Astrocyte (in vitro differentiated cells and primary cell): ENCODE measurements at regions not wholly inside any gene's neighbourhood (a gene's known extent, or its start where the extent isn't known, plus 50 kb on each side); places are given as distances from the start of the nearest gene placed in this dataset.

Source experiments
- DNase-seq: peaks from one replicate; pipeline ENCODE4 v3.0.0-alpha.2; 2010; ENCODE audit warnings: low read depth
- FAIRE-seq: peaks from 2 replicates; lab custom pipeline; 2011; peaks lifted over from hg19 to GRCh38; lab: Jason Lieb, UNC
- H2AFZ ChIP-seq: 2 replicates; pipeline ENCODE4 v1.6.0; 2012; ENCODE audit warnings: low read depth, low read length, inconsistent platforms
- H3K27ac ChIP-seq: 2 replicates; pipeline ENCODE4 v1.5.1; 2011; ENCODE audit warnings: low read depth, low read length, inconsistent platforms
- H3K27me3 ChIP-seq: 2 replicates; pipeline ENCODE4 v1.6.0; 2011; ENCODE audit warnings: low read length, inconsistent platforms; ENCODE audit not compliant: insufficient read depth
- H3K36me3 ChIP-seq: 2 replicates; pipeline ENCODE4 v1.5.1; 2011; ENCODE audit warnings: low read length, inconsistent platforms; ENCODE audit not compliant: insufficient read depth
- H3K4me1 ChIP-seq: 2 replicates; pipeline ENCODE4 v1.5.1; 2011; ENCODE audit warnings: low read length, inconsistent platforms; ENCODE audit not compliant: insufficient read depth
- H3K4me2 ChIP-seq: 2 replicates; pipeline ENCODE4 v1.6.0; 2012; ENCODE audit warnings: low read length, inconsistent platforms
- H3K4me3 ChIP-seq: 2 replicates; pipeline ENCODE4 v1.5.1; 2011; ENCODE audit warnings: low read depth, mild to moderate bottlenecking, low read length, inconsistent platforms; ENCODE audit not compliant: insufficient read depth
- H3K79me2 ChIP-seq: 2 replicates; pipeline ENCODE4 v1.6.0; 2012; ENCODE audit warnings: mild to moderate bottlenecking, low read length, inconsistent platforms; ENCODE audit not compliant: insufficient read depth
- H3K9ac ChIP-seq: 2 replicates; pipeline ENCODE4 v1.6.0; 2012; ENCODE audit warnings: mild to moderate bottlenecking, low read length, inconsistent platforms
- H3K9me3 ChIP-seq: 2 replicates; pipeline ENCODE4 v1.5.1; 2012; ENCODE audit warnings: low read depth, mild to moderate bottlenecking, low read length, inconsistent platforms; ENCODE audit not compliant: insufficient read depth
- H4K20me1 ChIP-seq: 2 replicates; pipeline ENCODE4 v1.6.0; 2012; ENCODE audit warnings: low read length, inconsistent platforms; ENCODE audit not compliant: insufficient read depth
- H3K27ac Mint-ChIP-seq: one replicate; pipeline ENCODE4 v1.8.0; 2021; ENCODE audit warnings: mild to moderate bottlenecking, mixed read lengths; ENCODE audit not compliant: unreplicated experiment
- H3K27me3 Mint-ChIP-seq: one replicate; pipeline ENCODE4 v1.8.0; 2021; ENCODE audit warnings: low read depth, mixed read lengths; ENCODE audit not compliant: unreplicated experiment
- H3K36me3 Mint-ChIP-seq: one replicate; pipeline ENCODE4 v1.8.0; 2021; ENCODE audit warnings: low read depth, mixed read lengths; ENCODE audit not compliant: unreplicated experiment
- H3K4me1 Mint-ChIP-seq: one replicate; pipeline ENCODE4 v1.8.0; 2021; ENCODE audit warnings: low read depth, mixed read lengths; ENCODE audit not compliant: unreplicated experiment
- H3K4me3 Mint-ChIP-seq: one replicate; pipeline ENCODE4 v1.8.0; 2021; ENCODE audit warnings: mild to moderate bottlenecking, moderate library complexity, mixed read lengths; ENCODE audit not compliant: unreplicated experiment
- H3K9me3 Mint-ChIP-seq: one replicate; pipeline ENCODE4 v1.8.0; 2021; ENCODE audit warnings: mild to moderate bottlenecking, mixed read lengths; ENCODE audit not compliant: unreplicated experiment
- CTCF ChIP-seq: IDR thresholded peaks from 2 replicates; pipeline ENCODE4 v1.5.1; 2011; ENCODE audit warnings: low read depth, mild to moderate bottlenecking, inconsistent platforms, low read length, moderate library complexity; ENCODE audit not compliant: insufficient read depth
- EZH2 ChIP-seq: IDR thresholded peaks from 2 replicates; pipeline ENCODE4 v1.6.1; 2012; ENCODE audit warnings: mild to moderate bottlenecking, low read length, inconsistent platforms; ENCODE audit not compliant: insufficient read depth

GRCh38 chr4:23999714-24000469, 110.0 kb upstream of the PPARGC1A start:
- no peak overlapping the region for H3K27ac Mint-ChIP-seq
- H4K20me1 ChIP-seq = no peaks in the 10 kb centered on the region
- TF ChIP-seq EZH2 (no peak), CTCF (no peak)
- no peak overlapping the region for H3K4me3 ChIP-seq
- peaks cover 18% of the 10 kb centered on the region for H3K4me1 Mint-ChIP-seq
- peak; percentile 52 for DNase-seq
- H3K9me3 Mint-ChIP-seq = no peaks in the 10 kb centered on the region
- no peaks in the 10 kb centered on the region for H3K79me2 ChIP-seq
- peaks cover 4% of the 10 kb centered on the region for H3K36me3 Mint-ChIP-seq
- no peak overlapping the region for H3K27ac ChIP-seq
- peak overlapping the region; percentile 3 for H2AFZ ChIP-seq
- H3K36me3 ChIP-seq = no peaks in the 10 kb centered on the region
- no peak overlapping the region for H3K4me3 Mint-ChIP-seq
- H3K9me3 ChIP-seq = no peaks in the 10 kb centered on the region
- peaks cover 2% of the 10 kb centered on the region for H3K27me3 Mint-ChIP-seq
- H3K9ac ChIP-seq = no peak overlapping the region
- H3K4me2 ChIP-seq = no peak overlapping the region
- H3K27me3 ChIP-seq = no peaks in the 10 kb centered on the region
- FAIRE-seq = no peak
- H3K4me1 ChIP-seq = peaks cover 7% of the 10 kb centered on the region

DNA sequence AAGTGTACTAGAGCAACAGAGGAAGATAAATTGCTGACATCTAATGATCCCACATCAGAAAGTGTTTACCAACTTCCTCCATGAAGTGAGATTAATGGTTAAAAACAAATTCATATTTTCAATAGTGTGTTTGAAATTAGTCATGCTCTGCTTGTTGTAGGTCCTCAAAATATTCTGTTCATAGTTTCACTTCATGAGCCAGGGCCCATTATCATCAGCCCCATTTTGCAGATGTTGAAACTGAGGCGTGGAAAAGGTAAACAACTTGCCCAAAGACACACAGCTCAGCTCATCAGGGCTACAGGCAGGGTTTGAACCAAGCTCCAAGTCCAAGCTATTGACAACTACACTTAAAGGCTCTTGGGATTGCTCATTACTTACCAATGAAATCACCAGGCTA, 103.5 kb upstream of the PPARGC1A start:
- no peaks in the 10 kb centered on the region for H4K20me1 ChIP-seq
- no peak overlapping the region for H3K4me3 ChIP-seq
- no peaks in the 10 kb centered on the region for H3K79me2 ChIP-seq
- H3K9ac ChIP-seq = no peak overlapping the region
- H3K36me3 Mint-ChIP-seq = peaks cover 4% of the 10 kb centered on the region
- no peak for TF ChIP-seq CTCF
- H3K27me3 Mint-ChIP-seq = peaks cover 2% of the 10 kb centered on the region
- H3K27ac Mint-ChIP-seq = no peak overlapping the region
- no peak overlapping the region for H3K27ac ChIP-seq
- H3K27me3 ChIP-seq = no peaks in the 10 kb centered on the region
- no peaks in the 10 kb centered on the region for H3K9me3 ChIP-seq
- H3K4me1 Mint-ChIP-seq = peaks cover 4% of the 10 kb centered on the region
- no peak overlapping the region for H3K4me2 ChIP-seq
- no peak overlapping the region for H2AFZ ChIP-seq
- FAIRE-seq (no peak), DNase-seq (no peak)
- no peaks in the 10 kb centered on the region for H3K36me3 ChIP-seq
- no peaks in the 10 kb centered on the region for H3K4me1 ChIP-seq
- no peaks in the 10 kb centered on the region for H3K9me3 Mint-ChIP-seq
- no peak overlapping the region for H3K4me3 Mint-ChIP-seq

DNA sequence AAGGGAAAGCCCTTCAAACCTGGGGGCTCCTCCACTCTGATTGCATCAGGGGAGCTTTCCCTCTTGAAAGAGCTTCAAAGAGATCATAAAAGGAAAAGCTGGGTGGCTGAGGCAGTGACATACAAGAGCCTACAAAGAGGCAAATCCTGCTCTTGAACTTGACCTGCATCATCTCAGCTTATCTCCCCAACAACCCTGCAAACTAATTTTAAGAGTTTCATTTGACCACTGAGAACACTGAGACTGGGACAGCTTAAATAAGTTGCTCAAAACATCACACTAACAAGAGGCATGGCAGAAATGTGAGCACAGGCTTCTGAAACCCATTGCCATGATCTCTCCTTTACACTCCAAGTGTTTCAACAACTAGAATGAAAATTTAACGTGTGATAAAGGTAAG, 101.6 kb upstream of the PPARGC1A start:
- Histone ChIP-seq H3K79me2 (no peaks in the 10 kb centered on the region), H3K4me2 (no peak overlapping the region), H3K4me3 (no peak overlapping the region), H3K36me3 (no peaks in the 10 kb centered on the region), H3K4me1 (no peaks in the 10 kb centered on the region), H3K27ac (no peak overlapping the region), H3K9me3 (no peaks in the 10 kb centered on the region), H4K20me1 (no peaks in the 10 kb centered on the region), H3K27me3 (no peaks in the 10 kb centered on the region), H2AFZ (no peak overlapping the region), H3K9ac (no peak overlapping the region)
- Mint-ChIP-seq H3K36me3 (peaks cover 4% of the 10 kb centered on the region), H3K27ac (no peak overlapping the region), H3K4me1 (peaks cover 4% of the 10 kb centered on the region), H3K9me3 (no peaks in the 10 kb centered on the region), H3K27me3 (peaks cover 2% of the 10 kb centered on the region), H3K4me3 (no peak overlapping the region)
- TF ChIP-seq EZH2 = no peak
- TF ChIP-seq CTCF = no peak
- no peak for FAIRE-seq
- DNase-seq = no peak
